Ureter (tissue), 1 donor: ENCODE measurements at regions not wholly inside any gene's neighbourhood (a gene's known extent, or its start where the extent isn't known, plus 50 kb on each side); places are given as distances from the start of the nearest gene placed in this dataset.

Experiments used
- DNase-seq: peaks from one replicate; pipeline ENCODE4 v3.0.0-alpha.2; 2020; ENCODE audit warnings: low spot score
- donor health status: DM: yes; HTN: yes; CAD: no.

DNA sequence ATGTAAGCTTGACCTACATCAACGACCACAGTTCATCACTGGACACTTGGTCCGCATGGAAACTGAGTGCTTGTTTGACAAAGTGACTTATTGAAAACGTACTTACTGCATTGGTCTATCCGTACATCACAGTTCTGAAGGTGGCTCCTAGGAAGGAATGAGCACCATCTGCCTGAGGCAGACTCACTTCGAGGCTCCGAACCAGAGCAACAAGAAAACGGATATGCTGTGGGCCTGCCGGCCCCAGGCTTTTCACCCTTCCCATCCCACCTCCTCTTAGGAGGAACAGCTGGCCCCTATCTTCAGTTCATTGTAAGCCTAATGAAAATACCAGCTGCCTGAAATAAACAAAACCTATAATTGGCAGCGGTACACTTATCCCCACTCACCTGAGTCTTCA lies 67.2 kb upstream of the TSLP start:
- DNase-seq: no peak

DNA sequence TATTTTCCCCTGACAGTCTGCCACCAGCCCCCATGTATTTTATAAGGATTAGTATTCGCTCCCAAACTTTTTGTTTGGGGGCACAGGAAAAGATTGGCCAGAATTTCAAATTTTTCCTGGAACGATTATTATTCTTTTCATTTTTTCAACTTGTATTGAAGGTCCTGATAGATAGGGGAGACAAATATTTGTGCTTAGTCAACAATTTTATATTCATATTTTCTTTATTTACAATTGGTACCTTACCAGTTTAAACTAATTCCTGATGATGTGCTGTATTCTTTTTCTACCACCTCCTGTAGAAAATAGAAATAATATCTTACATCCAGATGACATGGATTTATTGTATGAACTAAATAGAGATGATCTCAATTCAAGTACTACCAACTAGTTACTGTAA lies 60.7 kb upstream of the TSLP start:
- DNase-seq: no peak

DNA sequence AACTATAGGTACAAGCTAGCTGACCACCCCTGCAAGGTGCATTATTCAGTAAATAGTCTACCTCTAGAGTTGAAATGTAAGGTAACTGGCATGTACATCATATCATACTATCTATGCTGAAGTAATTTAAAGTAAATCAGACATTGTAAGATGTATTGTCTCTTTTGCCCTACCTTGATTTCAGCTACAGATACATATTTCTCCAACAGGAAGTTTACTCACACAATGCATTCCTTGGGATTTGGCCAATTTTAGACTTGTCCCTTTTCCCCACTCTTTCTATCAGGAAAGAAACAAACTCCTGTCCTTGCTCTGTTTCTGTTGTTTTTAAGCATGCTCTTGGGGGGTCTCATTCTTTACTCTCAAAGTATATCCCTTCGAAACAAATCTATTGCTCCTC lies 58.5 kb upstream of the TSLP start:
- DNase-seq: no peak

DNA sequence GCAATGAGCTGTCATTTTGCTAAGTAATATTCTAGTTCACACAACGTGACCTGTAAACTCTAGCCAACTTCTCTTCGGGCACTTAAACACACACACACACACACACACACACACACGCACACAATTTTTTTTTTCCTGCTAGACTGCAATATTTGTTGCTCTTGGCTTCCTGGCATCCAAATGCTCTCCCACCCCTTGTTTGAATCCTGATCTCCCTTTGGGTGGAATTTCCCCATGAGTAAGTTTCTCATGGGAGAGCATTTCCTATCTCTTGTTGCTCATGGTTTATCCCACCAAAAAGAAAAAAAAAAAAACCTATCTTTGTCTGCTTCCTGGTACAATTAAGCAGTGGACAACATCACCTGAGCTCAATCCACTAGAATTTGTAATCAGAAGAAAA lies 54.7 kb upstream of the TSLP start:
- DNase-seq: no peak

DNA sequence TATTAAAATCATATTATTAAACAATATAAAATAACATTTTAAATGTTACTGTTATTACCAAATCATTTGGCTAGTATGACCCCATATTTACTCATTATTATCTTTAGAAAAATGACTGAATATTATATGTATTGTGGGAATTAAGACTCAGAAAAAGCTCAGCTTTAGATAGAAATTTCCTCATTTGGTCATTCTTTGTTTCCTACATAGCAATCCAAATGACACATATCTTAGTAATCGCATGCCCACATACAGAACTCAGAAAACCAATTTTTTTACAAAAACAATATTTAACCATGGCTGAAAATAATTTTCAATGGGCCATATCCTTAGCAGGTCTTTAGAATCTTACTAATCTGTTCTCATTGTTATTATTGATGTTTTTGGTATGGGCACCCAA lies 53.8 kb upstream of the TSLP start:
- no peak for DNase-seq
